ENCODE measurements at regions not wholly inside any gene's neighbourhood (a gene's known extent, or its start where the extent isn't known, plus 50 kb on each side); places are given as distances from the start of the nearest gene placed in this dataset.

DNA sequence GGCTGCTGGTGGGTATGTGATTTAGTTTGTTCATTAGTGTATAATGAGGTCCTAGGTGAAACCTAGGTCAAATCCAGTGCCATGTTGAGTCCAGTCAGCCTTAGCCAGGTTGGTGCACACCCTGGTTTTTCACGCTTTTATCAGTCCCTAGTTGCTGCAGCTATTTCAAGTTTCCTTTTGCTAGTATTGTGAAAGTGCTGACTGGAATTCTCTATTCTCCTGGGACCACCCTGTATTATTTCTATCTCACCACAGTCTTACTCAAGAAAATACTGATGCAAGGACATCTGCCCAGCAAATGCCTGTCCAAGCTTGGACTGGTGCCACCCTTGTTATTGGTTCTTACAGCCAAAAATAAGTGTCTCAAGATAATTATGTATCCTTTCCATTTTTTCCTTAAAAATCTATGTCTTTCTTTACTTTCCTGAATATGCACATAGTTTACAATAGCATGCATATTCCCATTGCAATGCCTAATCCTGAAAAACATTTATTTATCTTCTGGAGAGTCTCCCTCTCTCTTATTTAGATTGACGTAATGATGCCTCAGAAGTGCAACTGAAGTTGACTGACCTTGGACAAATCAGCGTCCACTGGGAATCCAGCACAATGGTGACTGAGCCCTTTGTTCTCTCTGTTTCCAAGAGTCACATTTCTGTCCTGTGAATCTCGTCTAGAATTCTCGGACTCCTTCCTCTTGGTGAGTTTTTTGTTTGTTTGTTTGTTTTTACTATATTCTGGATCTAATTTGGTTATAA lies 1075.0 kb downstream of the CDH9 start:
- DNase-seq, result no peak
- in situ Hi-C loops (cut with MboI; ENCODE audit: low pct_unique_long_range_greater_than_20kb, low sequenced_read_pairs), result no loop called here

DNA sequence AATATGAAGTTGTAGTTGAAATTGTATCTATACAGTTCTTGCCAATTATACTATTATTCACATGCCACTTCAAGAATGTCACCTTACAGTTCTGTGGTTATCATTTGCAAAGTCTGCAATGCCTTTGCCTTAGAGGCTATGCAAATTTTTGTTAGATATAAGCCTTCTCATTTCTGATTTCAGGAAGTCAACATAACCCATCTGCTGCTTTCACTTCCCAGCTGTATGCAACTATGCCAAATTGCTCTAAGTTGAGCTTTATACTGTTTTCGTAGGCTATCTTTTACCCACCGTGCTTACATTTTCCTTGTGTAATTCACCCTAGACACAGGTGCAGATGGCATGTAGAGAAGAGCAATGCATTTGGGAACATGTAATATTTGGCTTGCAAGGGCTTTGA lies 1083.0 kb downstream of the CDH9 start:
- in situ Hi-C loops (cut with MboI; ENCODE audit: low pct_unique_long_range_greater_than_20kb, low sequenced_read_pairs), result no loop called here
- DNase-seq, result no peak

DNA sequence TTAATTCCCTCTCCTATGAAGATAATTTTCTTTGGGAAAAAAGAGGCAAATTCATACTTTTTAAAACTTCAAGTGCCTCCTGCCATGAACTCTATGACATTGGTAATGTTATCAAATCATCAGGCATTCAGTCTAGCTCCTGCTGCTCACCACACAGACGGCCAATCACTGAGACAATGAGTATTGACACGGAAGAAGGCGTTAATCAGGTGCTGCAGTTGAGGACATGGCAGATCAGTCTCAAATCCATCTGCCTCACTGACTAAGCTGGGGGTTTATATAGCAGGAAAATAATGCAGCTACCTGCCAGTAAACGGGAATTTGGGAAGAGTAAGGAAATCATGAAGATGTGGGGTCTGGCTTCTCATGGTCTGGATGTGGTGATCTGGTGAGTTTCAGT lies 1087.7 kb downstream of the CDH9 start:
- in situ Hi-C loops (cut with MboI; ENCODE audit: low pct_unique_long_range_greater_than_20kb, low sequenced_read_pairs), result no loop called here
- no peak for DNase-seq

DNA sequence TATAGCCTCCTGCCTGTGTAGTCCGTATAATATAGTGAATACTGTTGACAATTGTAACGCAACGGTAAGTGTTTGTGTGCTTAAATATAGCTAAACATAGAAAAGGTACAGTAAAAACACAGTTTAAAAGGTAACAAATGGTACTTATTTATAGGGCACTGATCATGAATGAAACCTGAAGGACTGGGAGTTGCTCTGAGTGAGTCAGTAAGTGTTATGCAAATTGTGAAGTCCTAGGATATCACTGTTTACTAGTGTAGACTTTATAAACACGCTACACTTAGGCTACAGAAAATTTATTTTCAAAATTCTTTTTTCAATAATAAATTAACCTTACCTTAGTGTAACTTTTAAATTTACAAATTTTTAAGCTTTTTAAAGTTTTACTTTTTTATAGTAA lies 1090.1 kb downstream of the CDH9 start:
- no peak for DNase-seq
- in situ Hi-C loops (cut with MboI; ENCODE audit: low pct_unique_long_range_greater_than_20kb, low sequenced_read_pairs), result no loop called here

DNA sequence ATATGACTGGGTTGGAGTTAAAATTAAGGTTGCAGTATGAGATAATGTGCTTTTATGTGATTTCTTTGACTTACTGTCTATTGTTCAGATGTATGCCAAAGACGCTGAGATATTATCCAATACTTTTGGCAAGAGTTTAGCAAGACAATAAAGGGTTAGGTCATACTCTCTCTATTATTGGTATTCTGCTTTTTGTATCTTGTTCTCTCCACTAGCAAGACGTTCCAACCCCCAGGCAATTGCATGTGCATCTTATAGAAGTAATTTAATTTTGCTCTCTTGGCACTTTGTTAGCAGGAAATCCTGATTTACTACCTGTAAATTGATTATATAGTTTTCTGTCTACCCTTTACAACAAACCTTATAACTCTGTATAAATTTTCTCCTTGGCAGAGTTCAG lies 1093.6 kb downstream of the CDH9 start:
- in situ Hi-C loops (cut with MboI; ENCODE audit: low pct_unique_long_range_greater_than_20kb, low sequenced_read_pairs), result no loop called here
- DNase-seq, result no peak

DNA sequence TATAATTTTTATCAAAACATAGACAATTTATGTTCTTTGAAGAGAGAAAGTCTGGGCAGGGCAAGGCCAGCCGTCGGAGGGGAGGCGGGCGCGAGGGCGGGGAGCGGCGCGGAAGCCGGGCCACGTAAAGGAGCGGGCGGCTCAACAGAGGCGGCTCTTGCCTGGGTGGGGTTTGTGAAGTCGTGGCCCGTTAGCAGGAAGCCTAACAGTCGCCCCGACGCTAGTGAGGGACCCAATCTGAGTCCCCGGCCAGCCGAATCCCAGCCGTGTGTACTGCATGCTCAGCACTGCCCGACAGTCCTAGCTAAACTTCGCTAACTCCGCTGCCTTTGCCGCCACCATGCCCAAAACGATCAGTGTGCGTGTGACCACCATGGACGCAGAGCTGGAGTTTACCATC lies 1129.2 kb downstream of the CDH9 start:
- in situ Hi-C loops (cut with MboI; ENCODE audit: low pct_unique_long_range_greater_than_20kb, low sequenced_read_pairs), result no loop called here
- no peak for DNase-seq

DNA sequence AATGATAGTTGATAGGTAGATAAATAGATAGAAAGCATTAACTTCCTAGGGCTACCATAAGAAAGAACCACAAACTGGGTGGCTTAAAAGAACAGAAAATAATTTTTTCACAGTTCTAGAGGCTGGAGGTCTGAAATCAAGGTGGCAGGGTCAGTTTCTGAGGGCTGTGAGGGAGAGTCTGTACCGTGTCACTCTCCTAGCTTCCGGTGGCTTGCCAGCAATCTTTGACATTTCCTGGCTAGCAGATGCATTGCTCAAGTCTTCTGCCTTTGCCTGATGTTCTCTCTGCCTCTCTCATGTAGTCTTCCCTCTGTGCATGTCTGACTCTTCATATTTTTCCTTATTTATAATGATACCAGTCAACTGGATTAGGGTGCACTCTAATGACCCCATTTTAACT lies 1132.7 kb downstream of the CDH9 start:
- in situ Hi-C loops (cut with MboI; ENCODE audit: low pct_unique_long_range_greater_than_20kb, low sequenced_read_pairs), result no loop called here
- DNase-seq, result no peak

DNA sequence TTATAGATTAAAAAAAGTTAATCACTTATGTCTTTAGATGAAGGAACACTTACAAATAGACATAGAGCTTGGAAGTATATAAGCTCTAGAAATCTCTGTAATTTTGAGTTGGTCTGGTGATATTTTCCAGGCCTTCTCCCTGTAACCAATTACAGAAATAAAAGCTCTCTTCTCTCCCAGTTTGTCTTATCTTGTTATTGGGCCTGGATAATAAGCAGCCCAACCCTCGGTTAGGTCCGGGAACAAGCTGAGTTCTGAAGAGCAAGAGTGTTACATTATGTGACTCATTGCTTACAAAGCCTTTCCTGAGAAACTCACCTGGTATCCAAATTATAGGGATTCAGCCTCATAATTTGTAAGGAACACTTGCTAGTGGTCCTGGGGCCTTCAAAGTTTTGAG lies 1146.2 kb downstream of the CDH9 start:
- in situ Hi-C loops (cut with MboI; ENCODE audit: low pct_unique_long_range_greater_than_20kb, low sequenced_read_pairs), result no loop called here
- no peak for DNase-seq

DNA sequence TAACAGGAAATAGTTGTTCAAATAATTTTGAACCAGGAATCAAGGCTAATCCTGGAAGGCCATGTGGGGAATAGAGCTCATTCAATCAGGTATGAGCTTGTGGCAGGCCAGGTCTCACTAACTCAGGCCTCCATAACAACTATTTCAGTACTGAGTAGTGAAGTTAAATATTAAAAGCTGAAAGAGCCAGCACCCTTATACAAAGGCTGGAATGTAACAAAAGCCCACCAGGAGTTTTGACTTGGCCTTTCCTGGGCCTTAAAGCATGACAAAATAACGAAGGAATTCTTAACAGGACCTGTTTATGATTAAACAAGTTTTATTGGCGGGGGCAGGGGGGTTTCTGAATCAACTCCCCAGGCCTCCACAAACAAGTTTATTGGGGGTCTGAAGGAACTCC lies 1146.7 kb downstream of the CDH9 start:
- in situ Hi-C loops (cut with MboI; ENCODE audit: low pct_unique_long_range_greater_than_20kb, low sequenced_read_pairs), result no loop called here
- DNase-seq, result no peak

DNA sequence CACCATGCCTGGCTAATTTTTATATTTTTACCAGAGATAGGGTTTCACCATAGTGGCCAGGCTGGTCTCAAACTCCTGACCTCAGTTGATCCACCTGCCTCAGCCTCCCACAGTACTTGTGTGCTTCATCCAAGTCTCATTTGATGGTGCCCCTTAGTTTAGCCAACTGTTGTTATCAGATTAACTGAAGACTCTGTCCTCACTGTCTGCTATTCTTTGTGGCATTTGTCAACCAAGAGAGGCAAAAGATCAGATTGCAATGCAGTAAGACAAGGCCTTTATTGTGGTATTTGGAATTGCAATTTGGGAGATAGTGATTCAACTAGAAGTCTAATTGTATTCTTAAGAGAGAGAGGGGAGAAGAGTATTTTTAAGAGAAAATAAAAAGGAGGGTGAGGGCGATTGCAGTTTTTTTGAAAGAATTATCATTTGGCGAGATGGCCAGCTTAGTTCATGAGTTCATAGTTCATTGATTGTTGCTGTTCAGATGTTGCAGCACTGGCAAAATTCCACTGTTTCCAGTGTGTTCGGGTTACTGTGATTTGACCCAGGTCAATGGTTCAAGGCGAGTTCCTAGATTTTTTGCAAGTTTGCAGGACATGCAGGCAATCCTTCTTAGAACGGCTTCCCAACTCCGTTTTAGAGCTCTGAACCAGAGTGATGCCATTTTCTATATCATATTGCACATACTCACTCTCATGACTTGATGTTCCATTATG lies 1156.9 kb downstream of the CDH9 start:
- in situ Hi-C loops (cut with MboI; ENCODE audit: low pct_unique_long_range_greater_than_20kb, low sequenced_read_pairs), result no loop called here

DNA sequence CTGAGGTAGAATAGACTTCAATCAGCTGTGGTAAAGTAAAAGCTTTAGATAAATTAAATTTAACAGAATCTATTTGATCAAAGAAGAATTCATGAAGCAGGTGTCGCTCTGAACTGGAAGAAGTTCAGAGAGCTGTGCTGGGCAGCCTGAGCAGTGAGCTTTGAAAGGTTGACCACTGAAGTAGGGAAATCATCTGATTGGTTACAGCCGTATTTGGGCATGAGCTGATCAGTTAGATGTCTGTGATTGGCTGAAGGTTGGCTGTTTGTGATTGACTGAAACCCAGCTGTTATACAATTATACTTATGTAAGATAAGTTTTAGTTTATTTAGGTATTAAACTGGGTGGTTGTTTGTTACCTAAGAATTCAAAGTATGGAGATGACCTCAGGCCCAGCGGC lies 1174.6 kb downstream of the CDH9 start:
- in situ Hi-C loops (cut with MboI; ENCODE audit: low pct_unique_long_range_greater_than_20kb, low sequenced_read_pairs), result no loop called here
- DNase-seq, result no peak

More for the DNA sequence above, 1156.9 kb downstream of the CDH9 start:
- DNase-seq, result no peak

DNA sequence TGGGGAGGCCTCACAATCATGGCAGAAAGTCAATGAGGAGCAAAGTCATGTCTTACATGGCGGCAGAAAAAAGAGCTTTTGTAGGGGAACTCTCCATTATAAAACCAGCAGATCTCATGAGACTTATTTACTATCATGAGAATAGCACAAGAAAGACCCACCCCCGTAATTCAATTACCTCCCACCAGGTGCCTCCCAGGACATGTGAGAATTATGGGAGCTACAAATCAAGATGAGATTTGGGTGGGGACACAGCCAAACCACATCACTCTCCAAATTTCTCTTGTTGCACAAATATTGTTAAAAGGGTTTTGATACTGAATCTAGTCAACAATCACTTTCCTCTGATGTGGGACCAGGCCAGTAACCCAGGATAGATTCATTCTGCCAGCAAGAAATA lies 1176.1 kb downstream of the CDH9 start:
- in situ Hi-C loops (cut with MboI; ENCODE audit: low pct_unique_long_range_greater_than_20kb, low sequenced_read_pairs), result no loop called here
- peak; percentile 10 for DNase-seq

DNA sequence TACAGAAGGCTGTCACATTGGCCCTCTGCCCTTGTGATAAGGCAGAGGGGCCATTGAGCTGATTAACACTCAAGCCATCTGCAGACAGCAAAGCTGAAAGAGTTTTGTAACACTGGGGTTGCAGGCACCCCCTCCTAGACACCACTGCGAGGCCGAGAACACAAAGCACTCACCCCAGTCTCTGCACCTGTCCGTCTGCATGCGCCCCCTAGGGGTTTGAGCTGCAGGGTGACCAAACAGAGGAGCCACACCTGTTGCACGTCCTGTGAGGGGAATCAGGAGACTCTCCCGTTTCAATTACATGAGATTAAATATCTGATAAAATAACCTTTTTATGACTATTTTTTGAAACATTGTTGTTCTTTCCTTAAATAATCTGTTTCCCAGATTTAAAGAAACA lies 1180.4 kb downstream of the CDH9 start:
- peak; percentile 15 for DNase-seq
- in situ Hi-C loops (cut with MboI; ENCODE audit: low pct_unique_long_range_greater_than_20kb, low sequenced_read_pairs), result no loop called here

DNA sequence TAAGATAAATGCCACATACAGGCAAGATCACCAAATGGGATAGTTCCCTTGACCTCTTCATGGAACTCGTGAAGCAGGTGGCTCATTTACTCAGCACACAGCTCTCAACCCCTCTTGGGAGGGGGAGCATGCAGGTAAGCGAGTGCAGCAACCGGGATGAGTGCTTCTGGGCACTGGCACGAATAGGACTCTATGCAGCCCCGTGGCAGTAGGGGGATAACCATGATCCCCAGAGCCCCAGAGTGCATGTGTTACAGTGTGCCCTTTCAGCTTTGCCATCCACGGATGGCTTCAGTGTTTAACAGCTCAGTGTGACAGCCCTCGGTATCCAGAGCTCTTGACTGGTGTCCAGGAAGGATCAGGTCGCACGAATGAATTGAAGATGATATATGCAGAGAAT lies 1187.1 kb downstream of the CDH9 start:
- no peak for DNase-seq
- in situ Hi-C loops (cut with MboI; ENCODE audit: low pct_unique_long_range_greater_than_20kb, low sequenced_read_pairs), result no loop called here

DNA sequence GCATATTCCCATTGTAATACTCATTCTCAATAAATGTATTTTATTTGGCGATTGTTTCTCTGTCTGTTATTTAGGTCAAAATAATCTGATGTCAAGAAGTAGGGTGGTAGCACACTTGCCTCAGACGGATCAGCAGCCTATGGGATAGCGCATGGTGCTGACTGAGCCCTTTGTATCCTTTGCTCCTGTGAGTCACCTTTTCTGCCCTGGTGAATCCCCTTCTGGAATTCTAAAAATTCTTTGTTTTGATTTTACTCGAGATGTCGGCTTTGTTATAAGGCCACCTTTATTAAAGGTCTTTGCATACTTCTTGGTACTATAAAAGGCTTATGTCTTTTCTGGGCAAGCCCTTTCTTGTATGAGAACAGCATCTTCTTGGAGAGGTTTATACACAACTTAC lies 1187.8 kb downstream of the CDH9 start:
- DNase-seq, result no peak
- in situ Hi-C loops (cut with MboI; ENCODE audit: low pct_unique_long_range_greater_than_20kb, low sequenced_read_pairs), result no loop called here

DNA sequence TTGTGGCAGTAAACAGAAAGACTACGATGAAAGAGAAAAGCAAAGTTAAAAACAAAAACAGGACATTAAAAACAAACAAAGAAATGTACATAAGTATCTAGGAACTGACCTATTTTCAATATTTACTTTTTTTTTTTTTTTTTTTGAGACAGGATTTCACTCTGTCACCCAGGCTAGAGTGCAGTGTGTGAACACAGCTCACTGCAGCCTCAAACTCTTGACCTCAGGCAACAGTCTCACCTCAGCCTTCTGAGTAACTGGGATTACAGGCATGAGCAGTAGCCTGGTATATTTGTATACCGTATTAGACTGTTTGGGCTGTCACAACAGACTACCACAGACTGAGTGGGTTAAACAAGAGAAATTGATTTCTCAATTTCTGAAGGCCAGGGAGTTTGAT lies 1189.1 kb downstream of the CDH9 start:
- DNase-seq, result no peak

DNA sequence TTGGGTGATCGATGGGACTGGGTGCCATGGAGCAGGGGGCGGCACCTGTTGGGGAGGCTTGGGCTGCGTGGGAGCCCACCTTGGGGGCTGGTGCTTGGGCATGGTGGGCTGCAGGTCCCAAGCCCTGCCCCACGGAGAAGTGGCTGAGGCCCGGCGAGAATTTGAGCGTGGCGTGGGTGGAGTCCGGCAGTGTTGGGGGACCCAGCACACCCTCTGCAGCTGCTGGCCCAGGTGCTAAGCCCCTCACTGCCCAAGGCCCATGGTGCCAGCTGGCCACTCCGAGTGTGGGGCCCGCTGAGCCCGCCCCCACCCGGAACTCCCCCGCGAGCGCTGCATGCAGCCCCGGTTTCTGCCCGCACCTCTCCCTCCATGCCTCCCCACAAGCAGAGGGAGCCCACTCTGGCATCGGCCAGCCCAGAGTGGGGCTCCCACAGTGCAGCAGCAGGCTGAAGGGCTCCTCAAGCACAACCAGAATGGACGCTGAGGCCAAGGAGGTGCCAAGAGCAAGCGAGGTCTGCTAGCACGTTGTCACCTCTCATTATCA lies 1178.6 kb upstream of the CDH10 start:
- in situ Hi-C loops (cut with MboI; ENCODE audit: low pct_unique_long_range_greater_than_20kb, low sequenced_read_pairs), result no loop called here
- no peak for DNase-seq

More for the DNA sequence above, 1189.1 kb downstream of the CDH9 start:
- in situ Hi-C loops (cut with MboI; ENCODE audit: low pct_unique_long_range_greater_than_20kb, low sequenced_read_pairs), result no loop called here

Data from KBM-7 (cell line).